A549 (cell line): ENCODE measurements at regions not wholly inside any gene's neighbourhood (a gene's known extent, or its start where the extent isn't known, plus 50 kb on each side); places are given as distances from the start of the nearest gene placed in this dataset.

Source experiments
- ATAC-seq, 2 experiments: fragments of 200-7000 bp in 1 of 2; fragments of >200 bp in 1 of 2; cut with Nextera tagmentation in 1 of 2; cut with Tn5 transposase in 1 of 2; 3 replicates each; pipeline versions ENCODE4 v1.8.0 to v1.9.1; 2018 to 2020; ENCODE audit warnings: mild to moderate bottlenecking in 1 of 2, moderate library complexity in 1 of 2
- CTCF ChIA-PET: fragments of 300-600 bp; sonication (Branson Sonifier 250); formaldehyde crosslinking; extraction: SDS; loops from one replicate; lab custom pipeline; 2021; ENCODE audit warnings: antibody characterized with exemption, inconsistent platforms; lab: Yijun Ruan, JAX
- POLR2A ChIA-PET: fragments of 350-600 bp; formaldehyde crosslinking; extraction: SDS; loops from one replicate; lab custom pipeline; 2021; ENCODE audit warnings: antibody characterized with exemption, inconsistent platforms; lab: Yijun Ruan, JAX
- DNase-seq, 2 experiments: peaks; one replicate each; pipeline versions ENCODE4 v3.0.0 to v3.0.0-alpha.2; 2011 to 2016; ENCODE audit warnings: low read depth in 1 of 2, low spot score in 1 of 2
- FAIRE-seq: peaks from 2 replicates; lab custom pipeline; 2011; peaks lifted over from hg19 to GRCh38; lab: Jason Lieb, UNC
- H3K27ac ChIP-seq, 2 experiments: fragments of >200 bp; sonication (Bioruptor Twin); formaldehyde crosslinking; 3 replicates each; pipeline ENCODE4 v1.5.1; 2016 to 2017
- H3K4me1 ChIP-seq: fragments of >200 bp; sonication (Bioruptor Twin); formaldehyde crosslinking; 3 replicates; pipeline ENCODE4 v1.6.1; 2016
- H3K4me2 ChIP-seq: fragments of >200 bp; sonication (Bioruptor Twin); formaldehyde crosslinking; 3 replicates; pipeline ENCODE4 v1.6.1; 2016
- H3K4me3 ChIP-seq: fragments of >200 bp; sonication (Bioruptor Twin); formaldehyde crosslinking; 3 replicates; pipeline ENCODE4 v1.5.1; 2016
- H3K9me3 ChIP-seq: fragments of >200 bp; sonication (Bioruptor Twin); formaldehyde crosslinking; 3 replicates; pipeline ENCODE4 v1.6.1; 2016
- BCL3 ChIP-seq: fragments of >200 bp; sonication (Bioruptor Twin); formaldehyde crosslinking; IDR thresholded peaks from 3 replicates; pipeline ENCODE4 v1.6.1; 2016
- BHLHE40 ChIP-seq: IDR thresholded peaks from 2 replicates; pipeline ENCODE4 v1.6.1; 2012; ENCODE audit warnings: low read depth, low read length, inconsistent platforms
- CHD2 ChIP-seq: fragments of 150-350 bp; IDR thresholded peaks from 2 replicates; pipeline ENCODE4 v1.6.1; 2014; ENCODE audit warnings: low read length; ENCODE audit not compliant: partially characterized antibody
- CHD4 ChIP-seq: fragments of 200-600 bp; sonication (generic); IDR thresholded peaks from 2 replicates; pipeline ENCODE4 v1.6.1; 2016; ENCODE audit warnings: antibody characterized with exemption, mild to moderate bottlenecking, borderline replicate concordance
- FOSB ChIP-seq: fragments of 250-450 bp; sonication (Bioruptor Pico); IDR thresholded peaks from 2 replicates; pipeline ENCODE4 v1.5.0; 2020; ENCODE audit warnings: mild to moderate bottlenecking, moderate library complexity
- HES2 ChIP-seq: fragments of >200 bp; sonication (Bioruptor Twin); formaldehyde crosslinking; IDR thresholded peaks from 2 replicates; pipeline ENCODE4 v1.6.1; 2016
- HEYL ChIP-seq: fragments of 250-450 bp; sonication (Bioruptor Pico); IDR thresholded peaks from 2 replicates; pipeline ENCODE4 v1.8.0; 2021; ENCODE audit warnings: mild to moderate bottlenecking, moderate library complexity
- HOXB5 ChIP-seq: fragments of 250-450 bp; sonication (Bioruptor Pico); IDR thresholded peaks from 2 replicates; pipeline ENCODE4 v1.5.0; 2020; ENCODE audit warnings: mild to moderate bottlenecking, moderate library complexity
- JUN ChIP-seq, 2 experiments: fragments of >200 bp; sonication (Bioruptor Twin); formaldehyde crosslinking; IDR thresholded peaks; 2 replicates in 1 of 2; 3 replicates in 1 of 2; pipeline ENCODE4 v1.6.1; 2016 to 2017
- KDM1A ChIP-seq: fragments of 200-600 bp; sonication (generic); IDR thresholded peaks from 2 replicates; pipeline ENCODE4 v1.6.1; 2016; ENCODE audit warnings: low read depth, mild to moderate bottlenecking
- NR3C1 ChIP-seq: fragments of >200 bp; sonication (Bioruptor Twin); formaldehyde crosslinking; IDR thresholded peaks from 3 replicates; pipeline ENCODE4 v1.6.1; 2017
- POLR2A ChIP-seq: IDR thresholded peaks from 2 replicates; pipeline ENCODE4 v1.6.1; 2012; ENCODE audit warnings: mild to moderate bottlenecking, low read length
- RFX5 ChIP-seq: fragments of 450-650 bp; IDR thresholded peaks from 2 replicates; pipeline ENCODE4 v1.7.1; 2014; ENCODE audit warnings: antibody characterized with exemption, mild to moderate bottlenecking, moderate library complexity
- ZFP36 ChIP-seq: fragments of 450-650 bp; IDR thresholded peaks from 2 replicates; pipeline ENCODE4 v1.6.1; 2014; ENCODE audit warnings: borderline replicate concordance; ENCODE audit not compliant: partially characterized antibody
- WGBS: methylation state at CpG from one replicate; pipeline ENCODE4 v1.1.6; 2017; ENCODE audit errors: missing lambda C conversion rate; 5-methylcytosine and 5-hydroxymethylcytosine counted together
- TF ChIP-seq, protein P1 (sequence below): fragments of 450-650 bp; IDR thresholded peaks from 2 replicates; pipeline ENCODE4 v1.6.1; 2014; ENCODE audit warnings: antibody characterized with exemption
- TF ChIP-seq, protein P2 (sequence below): fragments of >200 bp; sonication (Bioruptor Twin); formaldehyde crosslinking; IDR thresholded peaks from 3 replicates; pipeline ENCODE4 v1.5.1; 2016

- TF ChIP-seq, protein P1, sequence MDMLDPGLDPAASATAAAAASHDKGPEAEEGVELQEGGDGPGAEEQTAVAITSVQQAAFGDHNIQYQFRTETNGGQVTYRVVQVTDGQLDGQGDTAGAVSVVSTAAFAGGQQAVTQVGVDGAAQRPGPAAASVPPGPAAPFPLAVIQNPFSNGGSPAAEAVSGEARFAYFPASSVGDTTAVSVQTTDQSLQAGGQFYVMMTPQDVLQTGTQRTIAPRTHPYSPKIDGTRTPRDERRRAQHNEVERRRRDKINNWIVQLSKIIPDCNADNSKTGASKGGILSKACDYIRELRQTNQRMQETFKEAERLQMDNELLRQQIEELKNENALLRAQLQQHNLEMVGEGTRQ: no peak
- TF ChIP-seq BHLHE40: no peak
Measured at GRCh38 chr18:75799449-75800330, 372.2 kb upstream of the SMIM21 start (continued).

DNA sequence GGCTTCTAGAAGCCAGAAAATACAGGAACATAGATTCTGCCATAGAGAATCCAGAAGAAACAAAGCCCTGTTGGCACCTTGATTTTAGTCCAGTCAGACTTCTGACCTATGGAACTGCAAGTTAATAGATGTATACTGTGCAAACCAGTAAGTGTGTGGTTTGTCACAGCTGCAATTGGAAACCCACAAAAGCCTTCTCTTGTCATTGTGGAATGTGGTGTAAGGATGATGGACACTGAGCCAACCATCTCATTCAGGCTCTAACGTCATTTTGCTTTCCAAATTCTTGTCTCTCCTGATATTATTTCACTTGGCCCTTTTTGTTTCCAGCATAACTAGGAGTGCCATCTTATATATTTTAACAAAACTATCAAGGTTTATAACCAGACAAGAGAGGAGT is 369.5 kb upstream of the SMIM21 start:
- Histone ChIP-seq H3K4me3 (no peak overlapping the region), H3K4me1 (no peaks in the 10 kb centered on the region; the same call in 2 of the 3 replicates), H3K4me2 (no peak overlapping the region), H3K27ac (no peak overlapping the region), H3K9me3 (no peaks in the 10 kb centered on the region)
- ChIA-PET POLR2A (no interaction called here), CTCF (no interaction called here)
- no peak for ATAC-seq
- FAIRE-seq: no peak
- WGBS: 4% methylated on average over 1 of the region's 1 CpG
- no peak for DNase-seq
- TF ChIP-seq NR3C1 (no peak), CHD2 (no peak), HEYL (CRISPR knock-in tag) (no peak), HOXB5 (no peak), KDM1A (no peak), FOSB (no peak), BCL3 (no peak)
- TF ChIP-seq, protein P1: no peak

DNA sequence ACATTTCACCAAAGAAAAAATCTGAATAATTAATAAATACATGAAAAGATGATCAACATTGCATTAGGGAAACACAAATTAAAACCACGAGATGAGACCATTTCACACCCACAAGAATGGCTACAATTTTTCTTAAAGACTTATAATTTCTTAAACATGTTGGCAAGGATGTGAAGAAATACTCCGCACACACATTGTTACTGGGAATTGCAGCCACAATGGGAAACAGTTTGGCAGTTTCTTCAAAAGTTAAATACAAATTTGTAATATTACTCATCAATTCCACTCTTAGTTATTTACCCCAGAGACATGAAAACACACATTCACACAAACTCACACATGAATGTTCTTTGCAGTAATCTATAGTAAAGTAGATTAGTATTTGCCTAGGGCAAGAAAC is 363.3 kb upstream of the SMIM21 start:
- POLR2A ChIA-PET: no interaction called here

More for the DNA sequence above, 363.3 kb upstream of the SMIM21 start:
- FAIRE-seq: no peak
- DNase-seq: no peak
- Histone ChIP-seq H3K9me3 (no peaks in the 10 kb centered on the region), H3K4me3 (no peak overlapping the region), H3K4me2 (no peak overlapping the region), H3K4me1 (no peaks in the 10 kb centered on the region), H3K27ac (no peak overlapping the region)
- TF ChIP-seq RFX5: no peak
- TF ChIP-seq HES2: no peak
- TF ChIP-seq, protein P2, sequence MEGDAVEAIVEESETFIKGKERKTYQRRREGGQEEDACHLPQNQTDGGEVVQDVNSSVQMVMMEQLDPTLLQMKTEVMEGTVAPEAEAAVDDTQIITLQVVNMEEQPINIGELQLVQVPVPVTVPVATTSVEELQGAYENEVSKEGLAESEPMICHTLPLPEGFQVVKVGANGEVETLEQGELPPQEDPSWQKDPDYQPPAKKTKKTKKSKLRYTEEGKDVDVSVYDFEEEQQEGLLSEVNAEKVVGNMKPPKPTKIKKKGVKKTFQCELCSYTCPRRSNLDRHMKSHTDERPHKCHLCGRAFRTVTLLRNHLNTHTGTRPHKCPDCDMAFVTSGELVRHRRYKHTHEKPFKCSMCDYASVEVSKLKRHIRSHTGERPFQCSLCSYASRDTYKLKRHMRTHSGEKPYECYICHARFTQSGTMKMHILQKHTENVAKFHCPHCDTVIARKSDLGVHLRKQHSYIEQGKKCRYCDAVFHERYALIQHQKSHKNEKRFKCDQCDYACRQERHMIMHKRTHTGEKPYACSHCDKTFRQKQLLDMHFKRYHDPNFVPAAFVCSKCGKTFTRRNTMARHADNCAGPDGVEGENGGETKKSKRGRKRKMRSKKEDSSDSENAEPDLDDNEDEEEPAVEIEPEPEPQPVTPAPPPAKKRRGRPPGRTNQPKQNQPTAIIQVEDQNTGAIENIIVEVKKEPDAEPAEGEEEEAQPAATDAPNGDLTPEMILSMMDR: no peak
- no peak for TF ChIP-seq POLR2A
- no peak for TF ChIP-seq CHD4
- no peak for TF ChIP-seq FOSB
- no peak for TF ChIP-seq JUN (IDR thresholded peaks at IDR 0.05)
- TF ChIP-seq BCL3: no peak
- TF ChIP-seq ZFP36: no peak
- TF ChIP-seq, protein P1: no peak
- TF ChIP-seq HEYL (CRISPR knock-in tag): no peak
- CTCF ChIA-PET: no interaction called here
- 29% methylated on average over 2 of the region's 2 CpGs for WGBS
- no peak for ATAC-seq
